NCI-H460 (cell line): ENCODE measurements at regions not wholly inside any gene's neighbourhood (a gene's known extent, or its start where the extent isn't known, plus 50 kb on each side); places are given as distances from the start of the nearest gene placed in this dataset.

ENCODE experiments used
- DNase-seq: peaks from one replicate; pipeline ENCODE4 v3.0.0-alpha.2; 2016; ENCODE audit warnings: low read depth; ENCODE audit errors: extremely low read depth

- DNase-seq = no peak
These were observed 386.9 kb downstream of the ETS1 start for GRCh38 chr11:128200467-128200866.

- no peak for DNase-seq
These were observed 389.1 kb downstream of the ETS1 start for GRCh38 chr11:128198216-128198772.

- no peak for DNase-seq
These were observed 391.1 kb downstream of the ETS1 start for GRCh38 chr11:128196235-128196634.

DNA sequence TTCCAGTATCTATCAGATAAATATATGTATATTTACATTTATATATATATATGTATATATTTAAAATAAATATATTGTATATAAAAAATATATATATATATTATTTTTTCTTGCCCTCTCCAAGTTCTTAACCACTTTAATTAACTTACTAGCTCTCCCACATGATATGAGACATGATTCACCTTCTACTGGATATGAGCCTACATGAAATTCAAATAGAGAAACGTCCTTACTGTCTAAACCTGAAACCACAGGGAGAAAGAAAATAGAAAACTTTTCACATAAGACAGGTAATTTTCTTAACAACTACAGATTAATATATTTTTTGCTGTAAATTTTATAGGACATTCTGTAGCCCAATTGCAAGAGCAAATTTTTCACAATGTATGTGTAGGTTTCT, 391.6 kb downstream of the ETS1 start:
- no peak for DNase-seq

DNA sequence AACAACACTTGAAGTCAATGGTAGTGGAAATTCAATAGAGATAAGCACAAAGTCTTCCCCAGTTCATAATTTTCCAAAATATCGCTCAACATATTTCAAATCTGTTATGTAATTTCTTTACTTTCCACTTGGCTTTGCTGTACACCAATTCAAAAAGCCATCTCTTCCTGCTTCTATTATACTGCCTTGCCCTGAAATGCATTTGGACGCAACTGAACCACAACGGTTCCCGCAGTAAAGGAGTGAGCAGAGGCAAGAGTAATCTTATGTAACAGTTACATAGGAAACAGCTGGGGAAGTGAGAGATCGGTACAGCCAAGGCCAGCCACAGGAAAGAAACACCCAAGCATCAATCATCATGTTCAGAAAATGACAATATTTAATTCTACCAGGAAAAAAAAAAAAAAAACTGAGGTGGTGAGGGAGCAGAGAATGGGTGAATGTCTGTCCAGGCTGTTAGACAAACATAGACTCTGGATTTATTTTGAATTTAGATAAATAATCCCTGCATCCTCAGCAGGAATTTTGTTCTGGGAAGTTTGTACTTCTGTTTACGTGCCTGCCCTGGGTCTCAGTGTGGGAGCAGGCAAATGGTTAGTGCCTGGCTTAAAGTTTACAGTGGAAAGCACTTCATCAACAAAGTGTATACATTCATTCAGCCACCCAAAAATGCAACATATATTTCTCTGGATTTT, 392.2 kb downstream of the ETS1 start:
- DNase-seq = no peak

DNA sequence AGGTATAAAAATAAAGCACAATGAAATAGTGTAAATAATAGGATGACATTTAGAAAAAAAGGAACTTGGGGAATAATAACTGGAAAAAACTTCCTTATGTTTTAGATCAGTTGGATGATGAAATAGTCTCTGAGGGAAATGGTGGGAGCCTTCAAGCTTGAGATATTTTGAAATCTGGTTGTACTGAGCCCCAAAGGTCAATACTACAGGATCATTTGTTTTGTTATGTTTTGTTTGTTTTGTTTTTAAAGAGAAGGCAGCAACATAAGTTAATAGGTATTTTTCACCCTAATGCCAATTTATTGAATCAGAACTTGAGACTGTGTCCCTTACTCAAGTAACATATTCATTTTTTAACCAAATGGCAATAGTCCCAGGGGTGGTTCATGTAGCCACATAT, 393.1 kb downstream of the ETS1 start:
- DNase-seq = no peak

DNA sequence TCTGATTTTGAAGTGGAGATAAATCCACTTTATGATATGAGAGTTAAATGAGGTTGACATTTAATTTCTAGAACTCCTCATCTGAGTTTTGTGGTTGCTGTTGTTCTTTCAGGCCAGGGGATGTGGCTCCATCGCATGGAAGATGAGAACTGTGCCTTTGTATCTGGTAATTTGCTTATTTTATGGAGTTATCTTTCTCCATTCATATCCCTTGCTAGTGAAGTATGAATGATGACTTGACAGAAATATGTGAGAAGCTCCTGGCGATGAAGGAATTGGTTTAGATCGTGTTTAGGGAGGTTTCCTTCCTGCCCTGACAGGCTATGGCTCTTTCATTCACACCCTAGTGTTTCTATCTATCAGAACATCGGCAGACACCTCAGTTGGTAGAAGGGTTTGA, 393.7 kb downstream of the ETS1 start:
- DNase-seq = no peak

GRCh38 chr11:128190312-128190711, 397.0 kb downstream of the ETS1 start:
- DNase-seq = no peak

GRCh38 chr11:128189823-128190222, 397.5 kb downstream of the ETS1 start:
- no peak for DNase-seq

DNA sequence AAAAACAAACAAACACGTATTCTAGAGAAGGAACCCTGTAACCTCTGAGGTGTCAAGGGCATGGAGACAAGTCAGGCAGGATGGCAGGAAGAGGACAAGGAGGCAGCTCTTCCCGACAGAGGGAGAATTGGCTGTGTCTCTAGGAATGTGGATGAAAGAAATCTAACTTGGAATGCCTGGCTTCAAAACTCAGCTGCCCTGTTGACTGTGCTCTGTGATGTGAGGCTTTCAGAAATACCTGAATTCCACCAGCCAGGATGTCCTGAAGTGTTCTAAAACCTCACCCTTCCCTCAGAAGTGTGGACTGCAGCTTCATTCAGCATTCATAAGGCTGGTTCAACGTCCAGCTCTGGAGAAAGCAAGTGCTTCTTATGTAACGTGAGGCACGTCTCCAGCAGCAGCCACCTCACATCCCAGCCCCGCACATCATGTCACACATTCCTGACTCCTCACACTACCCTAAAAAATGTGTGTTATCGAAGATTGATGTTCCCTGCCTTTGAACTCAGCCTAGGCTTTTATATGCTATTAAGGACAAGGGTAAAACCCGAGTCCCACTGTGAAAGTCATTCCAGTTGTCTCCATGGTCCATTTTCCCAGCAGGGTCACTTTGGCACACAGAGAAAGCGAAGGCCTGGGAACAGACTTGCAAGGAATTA, 398.9 kb downstream of the ETS1 start:
- no peak for DNase-seq

DNA sequence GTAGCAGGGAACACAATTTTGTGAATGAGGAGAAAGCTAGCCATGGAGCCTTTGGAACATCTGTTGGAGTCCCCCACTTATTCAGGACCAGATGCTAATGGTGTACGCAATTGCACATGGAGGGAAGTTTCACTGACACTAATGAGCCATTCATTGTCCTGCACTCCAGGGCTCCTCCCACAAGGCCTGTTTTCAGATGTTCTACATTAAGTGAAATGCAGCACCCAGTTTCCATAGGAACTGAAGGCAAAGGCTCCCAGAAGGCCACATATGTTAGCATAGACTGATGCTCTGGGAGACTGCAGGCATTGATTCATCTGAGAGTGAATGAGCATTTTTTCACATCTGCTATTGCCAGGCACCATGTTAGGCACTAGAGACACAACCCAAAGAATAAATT, 399.5 kb downstream of the ETS1 start:
- no peak for DNase-seq

- DNase-seq = no peak
These were observed 400.0 kb downstream of the ETS1 start for GRCh38 chr11:128187377-128187776.

DNA sequence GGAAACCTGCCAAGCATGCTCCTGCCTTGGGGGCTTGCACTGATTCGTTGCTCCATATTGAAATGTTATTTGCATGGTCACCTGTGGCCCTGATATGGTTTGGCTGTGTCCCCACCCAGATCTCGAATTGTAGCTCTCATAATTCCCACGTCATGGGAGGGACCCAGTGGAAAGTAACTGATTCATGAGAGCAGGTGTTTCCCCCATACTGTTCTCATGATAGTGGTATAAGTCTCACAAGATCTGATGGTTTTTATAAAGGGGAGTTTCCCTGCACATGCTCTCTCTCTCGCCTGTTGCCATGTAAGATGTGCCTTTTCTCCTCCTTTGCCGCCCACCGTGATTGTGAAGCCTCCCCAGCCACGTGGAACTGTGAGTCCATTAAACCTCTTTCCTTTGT, 402.4 kb downstream of the ETS1 start:
- no peak for DNase-seq

- DNase-seq = no peak
These were observed 404.5 kb downstream of the ETS1 start for GRCh38 chr11:128182844-128183243.

DNA sequence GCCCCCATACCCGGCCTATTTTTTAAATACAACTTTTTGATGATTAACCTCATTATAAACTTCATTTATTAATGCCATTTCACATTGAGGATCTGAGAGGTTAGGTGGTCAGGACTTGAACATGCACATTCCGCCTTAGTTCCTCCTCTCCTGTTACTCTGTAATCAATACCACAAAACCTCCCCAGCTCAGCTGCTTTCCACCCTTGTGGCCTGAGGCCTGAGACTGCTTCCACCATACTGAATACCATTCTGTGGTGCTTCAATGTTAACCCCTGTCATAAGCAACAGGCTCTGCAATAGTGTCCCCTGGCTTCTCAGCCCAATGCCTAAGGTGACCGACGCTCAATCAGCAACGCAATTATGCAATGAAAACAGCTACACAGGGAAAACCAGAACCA, 405.4 kb downstream of the ETS1 start:
- no peak for DNase-seq

DNA sequence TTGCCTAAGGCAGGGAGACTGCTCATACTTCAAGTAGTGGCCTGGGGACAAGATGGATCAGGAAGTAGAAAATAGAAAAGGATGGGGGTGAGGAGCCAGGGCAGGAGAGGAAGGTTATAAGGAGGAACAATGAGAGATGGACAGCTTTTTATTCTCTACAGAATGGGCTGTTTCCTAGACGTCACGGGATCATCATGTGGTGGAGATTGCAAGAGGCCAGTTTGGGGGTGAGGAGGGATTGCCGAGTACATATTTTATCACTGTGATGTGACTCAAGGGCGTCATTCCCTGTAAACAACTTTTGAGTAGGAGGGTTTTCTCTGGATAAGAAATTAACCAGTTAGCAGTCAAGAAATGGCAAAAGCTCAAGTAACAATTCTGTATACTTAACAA, 406.3 kb downstream of the ETS1 start:
- DNase-seq = no peak

GRCh38 chr11:128180441-128181087, 406.8 kb downstream of the ETS1 start:
- DNase-seq = no peak

DNA sequence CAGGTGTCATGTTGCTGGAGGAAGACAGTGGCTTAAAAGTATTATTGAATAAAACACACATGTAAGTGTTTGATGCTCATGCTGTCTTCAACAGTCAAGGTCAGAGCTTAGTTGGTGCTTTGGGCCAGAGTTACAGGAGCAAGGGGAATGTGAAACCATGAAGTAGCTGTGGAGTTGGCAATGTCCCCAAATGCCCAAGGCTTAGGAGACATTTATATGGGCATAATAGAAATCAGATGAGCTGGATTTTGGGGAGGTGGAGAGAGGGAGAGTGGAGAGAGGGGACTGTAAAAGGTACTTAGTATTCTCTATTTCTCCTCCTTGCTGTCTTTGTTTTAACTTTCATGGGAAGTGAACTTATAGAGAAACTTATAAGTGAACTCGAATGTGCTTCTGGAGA, 407.8 kb downstream of the ETS1 start:
- DNase-seq = no peak

DNA sequence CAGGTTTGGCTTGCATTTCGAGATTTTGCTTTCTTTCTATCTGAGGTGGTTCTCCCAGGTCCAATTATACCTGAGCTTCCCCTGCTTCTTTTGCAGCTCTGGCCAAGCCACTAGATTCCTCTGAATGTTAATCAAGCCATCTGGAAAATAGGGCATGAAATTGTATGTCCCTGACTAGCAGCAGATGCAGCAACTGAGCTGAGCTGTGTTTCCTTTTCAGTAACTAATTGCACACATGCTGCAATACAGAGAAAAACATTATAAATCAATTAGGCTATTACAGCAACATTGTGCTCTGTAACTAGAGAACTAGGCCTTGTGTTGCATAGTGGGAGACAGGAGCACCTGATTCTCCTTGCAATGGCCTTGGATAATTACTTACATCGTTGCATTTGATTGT, 408.3 kb downstream of the ETS1 start:
- DNase-seq = no peak

- no peak for DNase-seq
These were observed 412.7 kb downstream of the ETS1 start for GRCh38 chr11:128174465-128175291.
